Stimulated activated CD4-positive, alpha-beta T cell treated with anti-CD3 and anti-CD28 coated beads, Interleukin-12 subunit alpha, Interleukin-12 subunit beta, amount 100 ng/mL, for 24 hours (primary cell): ENCODE measurements at regions not wholly inside any gene's neighbourhood (a gene's known extent, or its start where the extent isn't known, plus 50 kb on each side); places are given as distances from the start of the nearest gene placed in this dataset.
"Not testable (repeated sequence)": the region's sequence is repeated elsewhere in the genome, so short reads cannot be mapped to it uniquely, and the experiment has no call there.

Source experiments
- DNase-seq, 2 experiments: peaks; one replicate each; pipeline ENCODE4 v3.0.0-alpha.2; 2020; ENCODE audit warnings: low read depth in 2 of 2

DNA sequence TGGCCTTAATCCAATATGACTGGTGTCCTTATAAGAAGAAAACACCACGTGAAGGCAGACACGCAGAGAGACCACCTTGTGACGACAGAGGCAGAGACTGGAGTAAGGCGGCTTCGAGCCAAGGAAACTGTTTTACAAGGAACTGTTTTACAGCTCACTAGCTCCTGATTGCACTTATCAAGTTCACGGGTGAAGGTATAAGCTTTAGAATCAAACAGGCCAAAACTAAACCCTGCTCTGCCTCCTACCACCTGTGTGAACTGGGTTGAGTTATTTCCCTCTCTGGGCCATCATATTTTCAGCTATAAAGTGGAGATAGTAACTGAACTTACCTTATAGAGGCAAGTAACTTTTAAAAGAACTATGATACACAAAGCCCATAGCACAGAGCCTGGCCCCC lies 166.9 kb upstream of the NFIA start:
- DNase-seq = no peak

DNA sequence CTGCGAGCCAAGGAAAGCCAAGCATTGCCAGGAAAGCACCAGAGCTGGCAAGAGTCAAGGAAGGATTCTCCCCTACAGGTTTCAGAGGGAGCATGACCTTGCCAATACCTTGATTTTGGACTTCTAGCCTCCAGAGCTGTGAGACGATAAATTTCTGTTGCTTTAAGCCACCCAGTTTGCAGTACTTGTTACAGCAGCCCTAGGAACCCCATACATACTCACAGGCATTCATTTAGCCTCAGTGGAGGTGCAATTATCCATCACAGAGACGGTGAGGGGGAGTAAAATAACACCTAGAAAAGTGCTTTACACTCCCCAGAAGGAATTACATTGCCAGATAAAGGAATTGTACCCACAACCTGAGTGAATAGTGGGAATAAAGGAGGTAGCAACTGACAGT lies 167.4 kb upstream of the NFIA start:
- no peak for DNase-seq

DNA sequence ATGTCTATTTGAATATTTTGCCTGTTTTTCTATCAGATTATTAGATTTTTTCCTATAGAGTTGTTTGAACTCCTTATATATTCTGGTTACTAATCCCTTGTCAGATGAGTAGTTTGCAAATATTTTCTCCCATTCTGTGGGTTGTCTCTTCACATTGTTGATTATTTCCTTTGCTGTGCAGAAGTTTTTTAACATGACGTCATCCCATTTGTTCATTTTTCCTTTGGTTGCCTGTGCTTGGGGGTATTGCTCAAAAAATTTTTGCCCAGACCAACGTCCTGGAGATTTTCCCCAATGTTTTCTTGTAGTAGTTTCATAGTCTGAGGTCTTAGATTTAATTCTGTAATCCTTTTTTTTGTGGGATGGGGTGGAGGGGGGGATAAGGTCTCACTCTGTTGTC lies 168.7 kb upstream of the NFIA start:
- DNase-seq = not testable (repeated sequence)

DNA sequence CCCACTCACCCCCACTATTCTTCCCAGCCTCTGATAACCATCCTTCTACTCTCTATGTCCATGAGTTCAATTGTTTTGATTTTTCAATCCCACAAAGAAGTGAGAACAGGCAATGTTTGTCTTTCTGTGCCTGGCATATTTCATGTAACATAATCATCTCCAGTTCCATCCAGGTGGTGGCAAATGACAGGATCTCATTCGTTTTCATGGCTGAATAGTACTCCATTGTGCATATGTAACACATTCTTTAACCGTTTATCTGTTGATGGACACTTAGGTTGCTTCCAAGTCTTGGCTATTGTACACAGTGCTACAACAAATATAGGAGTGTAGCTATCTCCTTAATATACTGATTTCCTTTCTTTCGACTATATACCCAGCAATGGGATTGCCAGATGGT lies 169.3 kb upstream of the NFIA start:
- no peak for DNase-seq

DNA sequence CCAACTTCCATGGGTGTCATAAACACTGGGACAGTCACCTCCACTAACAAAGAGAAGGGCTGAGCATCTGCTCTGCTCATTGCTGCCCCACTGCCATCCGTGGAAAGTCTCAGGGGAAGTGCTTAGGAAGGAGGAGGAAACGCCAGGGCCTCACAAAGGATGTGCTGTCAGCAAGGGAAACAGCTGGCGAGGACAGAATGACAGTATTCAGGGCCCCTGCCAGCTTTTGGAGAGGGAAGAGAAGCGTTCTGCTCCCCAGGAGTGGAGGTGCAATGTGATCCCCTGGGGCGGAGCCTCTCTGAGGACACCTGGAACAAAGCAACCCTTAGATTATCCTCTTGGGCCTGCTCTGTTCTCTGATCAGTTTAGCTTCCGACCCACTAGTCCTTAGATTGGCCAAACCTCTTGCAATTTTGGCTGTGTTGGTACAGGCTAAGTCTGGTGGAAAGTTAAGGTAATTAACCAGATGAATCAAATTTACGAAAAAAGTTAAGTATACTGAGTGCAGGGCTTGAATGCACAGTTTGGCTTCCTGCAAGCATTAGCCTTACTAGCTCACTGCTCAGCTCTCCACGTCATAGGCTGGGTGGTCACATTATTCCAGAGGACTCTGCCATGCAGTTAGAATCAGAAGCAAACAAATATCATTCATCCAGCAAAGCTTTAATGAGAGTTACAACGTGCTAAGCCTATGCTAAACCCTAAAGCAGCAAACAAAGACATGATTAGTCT lies 170.2 kb upstream of the NFIA start:
- DNase-seq = no peak

DNA sequence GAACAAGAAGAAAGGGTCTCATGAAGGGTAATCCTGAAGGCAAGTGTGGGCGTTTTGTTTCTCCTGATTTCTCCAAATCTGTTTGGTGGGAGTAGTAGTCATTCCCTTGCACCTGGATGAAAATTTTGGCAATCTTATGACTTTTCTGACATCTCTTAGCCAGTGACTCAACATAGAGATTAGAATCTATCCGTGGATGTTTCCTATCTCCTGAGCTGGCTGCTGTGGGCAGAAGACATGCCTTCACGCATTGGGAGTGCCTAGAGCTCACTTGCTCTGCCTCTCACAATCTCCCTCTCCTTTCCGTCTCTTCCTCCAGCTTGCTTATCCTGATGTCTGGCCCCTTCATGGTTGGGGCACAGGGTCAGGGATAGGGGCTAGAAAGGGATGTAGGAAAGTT lies 174.2 kb upstream of the NFIA start:
- no peak for DNase-seq

DNA sequence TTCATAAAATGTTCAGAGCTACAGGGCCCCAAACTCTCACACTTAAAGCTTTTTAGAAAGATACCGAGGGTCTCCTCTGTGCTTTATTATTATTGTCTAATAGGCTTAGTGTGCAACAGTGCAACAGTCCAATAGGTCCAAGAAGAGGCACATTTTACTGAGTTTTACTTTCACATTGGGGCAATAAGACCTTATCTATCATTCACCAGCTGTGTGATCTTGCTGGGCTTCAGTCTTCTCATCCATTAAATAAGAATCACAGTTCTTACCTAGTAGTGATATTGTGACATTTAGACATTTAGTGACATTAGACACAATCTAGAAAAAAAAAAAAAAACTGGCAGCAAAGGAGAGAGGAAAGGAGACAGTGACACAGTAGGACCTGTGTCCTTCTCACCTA lies 175.8 kb upstream of the NFIA start:
- DNase-seq = no peak

DNA sequence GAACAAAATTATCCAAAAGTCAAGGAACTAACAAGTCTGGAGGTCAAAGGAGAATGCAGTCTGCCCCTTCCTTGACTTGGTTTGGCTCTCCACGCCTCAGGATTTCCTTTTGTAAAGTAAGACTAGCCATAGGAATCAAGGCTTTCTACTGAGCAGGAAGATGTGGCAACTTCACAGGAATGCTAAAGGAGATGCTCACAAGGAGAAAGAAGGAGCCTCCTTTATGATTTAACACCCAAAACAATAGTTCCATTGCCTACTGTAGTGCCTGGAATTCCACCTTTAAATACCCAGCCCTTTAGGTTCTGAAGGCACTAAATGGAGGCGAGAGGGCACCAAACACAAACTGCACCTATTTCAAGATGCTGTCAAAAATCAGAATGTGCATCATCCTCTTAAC lies 176.3 kb upstream of the NFIA start:
- no peak for DNase-seq

DNA sequence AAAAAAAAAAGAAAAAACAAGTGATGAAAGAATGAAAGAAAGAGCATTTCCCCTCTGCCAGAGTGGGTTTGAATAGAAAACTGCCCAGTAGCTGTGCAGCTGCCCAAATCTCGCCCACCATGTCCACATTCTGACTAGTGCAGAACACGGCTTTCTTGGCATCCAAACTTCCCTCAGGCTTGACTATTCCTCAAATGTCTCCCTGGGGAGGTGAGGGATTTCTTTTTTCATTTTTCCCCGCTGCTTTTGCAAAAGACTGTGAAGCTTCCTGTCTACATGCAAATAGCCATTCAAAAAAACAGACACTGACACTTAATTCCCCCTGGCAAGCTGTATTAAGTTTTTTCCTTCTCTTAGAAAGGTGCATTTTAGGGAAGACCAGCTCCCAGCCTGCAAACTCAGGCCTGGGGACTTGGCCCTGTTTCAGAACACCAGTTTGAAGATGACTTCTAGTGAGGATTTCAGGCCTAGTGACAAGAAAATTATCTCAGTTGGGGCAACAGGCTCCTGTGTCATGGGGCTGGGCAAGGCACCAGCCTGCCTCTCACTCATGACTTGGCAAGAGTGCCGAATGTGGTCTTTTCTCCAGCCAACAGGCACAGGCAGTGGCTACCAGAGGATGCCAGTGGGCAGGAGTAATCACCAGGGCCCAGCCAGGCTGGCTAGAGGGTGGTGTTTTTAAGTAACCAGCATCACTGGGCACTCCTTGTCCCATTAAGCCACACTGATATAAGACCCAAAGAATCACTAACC lies 178.1 kb upstream of the NFIA start:
- no peak for DNase-seq

DNA sequence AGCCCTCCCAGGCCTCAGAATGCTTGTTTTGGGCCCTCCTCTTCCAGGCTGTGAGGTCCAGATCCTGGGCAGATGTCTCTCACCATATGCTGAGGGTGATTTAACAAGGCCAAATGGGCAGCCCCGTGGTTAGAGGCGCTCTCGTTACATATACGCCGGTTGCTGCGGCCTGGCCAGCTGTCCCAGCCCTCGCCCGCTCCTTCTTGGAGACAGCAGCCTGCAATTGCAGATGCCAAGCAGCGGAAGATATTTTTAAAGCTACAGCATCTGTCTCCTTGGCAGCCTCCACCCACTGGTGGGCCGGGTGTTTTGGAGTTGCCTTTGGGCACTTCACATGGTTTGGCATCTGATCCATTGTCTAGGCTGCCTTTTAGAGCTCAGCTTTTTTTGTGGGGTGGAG lies 178.8 kb upstream of the NFIA start:
- no peak for DNase-seq

DNA sequence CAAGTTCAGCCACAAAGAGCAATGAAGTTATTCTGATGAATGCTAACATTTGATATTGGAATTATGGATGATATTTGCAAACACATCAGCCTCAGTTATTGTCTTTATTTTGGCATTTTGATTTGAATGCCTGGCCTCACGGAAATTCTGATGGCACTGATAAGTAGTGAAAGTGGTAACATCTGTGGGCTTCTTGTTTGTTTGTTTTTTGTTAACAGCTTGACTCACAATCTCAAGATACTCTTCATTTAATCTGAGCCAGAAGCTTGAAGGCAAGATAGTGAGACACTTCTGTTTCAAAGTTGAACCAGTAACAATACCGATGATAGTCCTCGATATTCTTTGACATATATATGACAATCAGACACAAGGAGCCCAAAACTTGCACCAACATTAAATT lies 182.9 kb upstream of the NFIA start:
- DNase-seq = no peak

DNA sequence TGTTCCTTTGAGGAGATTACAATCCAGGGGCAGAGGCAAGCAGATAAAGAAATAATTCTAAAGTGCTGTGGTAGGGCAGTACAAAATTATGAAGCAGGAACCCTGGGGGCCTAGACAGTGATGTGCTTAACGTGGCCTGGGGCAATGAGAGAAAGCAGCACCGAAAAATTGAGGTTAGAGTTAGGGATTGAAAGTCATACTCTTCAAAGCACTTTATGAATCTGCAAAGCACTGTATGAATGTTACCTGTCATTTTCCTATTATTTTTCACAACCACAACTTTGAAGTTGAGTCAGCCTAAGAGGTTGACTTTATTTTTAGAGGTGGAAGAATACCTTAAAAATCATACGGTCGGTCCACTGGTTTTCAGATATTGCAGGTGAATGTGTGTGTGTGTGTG lies 183.4 kb upstream of the NFIA start:
- peak in 1 of 2 experiments; percentile 4 for DNase-seq

DNA sequence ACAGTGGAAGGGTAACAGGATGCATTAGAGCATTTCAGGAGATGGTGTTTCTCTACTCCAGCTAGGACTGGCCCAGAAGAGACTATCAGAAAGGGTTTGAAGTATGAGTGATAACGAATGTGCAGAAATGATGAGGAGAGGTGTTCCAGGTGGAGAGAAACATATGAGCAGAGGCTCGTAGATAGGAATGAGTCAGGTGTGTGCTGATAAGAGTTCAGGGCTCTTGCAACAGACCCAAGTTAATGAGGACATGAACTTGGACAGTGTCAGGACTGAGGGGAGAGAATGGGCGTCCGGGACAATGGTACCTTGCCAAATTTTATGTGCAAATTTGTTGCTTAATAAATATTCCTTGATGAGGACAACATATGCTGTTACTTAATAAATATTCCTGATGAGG lies 183.9 kb upstream of the NFIA start:
- no peak for DNase-seq

DNA sequence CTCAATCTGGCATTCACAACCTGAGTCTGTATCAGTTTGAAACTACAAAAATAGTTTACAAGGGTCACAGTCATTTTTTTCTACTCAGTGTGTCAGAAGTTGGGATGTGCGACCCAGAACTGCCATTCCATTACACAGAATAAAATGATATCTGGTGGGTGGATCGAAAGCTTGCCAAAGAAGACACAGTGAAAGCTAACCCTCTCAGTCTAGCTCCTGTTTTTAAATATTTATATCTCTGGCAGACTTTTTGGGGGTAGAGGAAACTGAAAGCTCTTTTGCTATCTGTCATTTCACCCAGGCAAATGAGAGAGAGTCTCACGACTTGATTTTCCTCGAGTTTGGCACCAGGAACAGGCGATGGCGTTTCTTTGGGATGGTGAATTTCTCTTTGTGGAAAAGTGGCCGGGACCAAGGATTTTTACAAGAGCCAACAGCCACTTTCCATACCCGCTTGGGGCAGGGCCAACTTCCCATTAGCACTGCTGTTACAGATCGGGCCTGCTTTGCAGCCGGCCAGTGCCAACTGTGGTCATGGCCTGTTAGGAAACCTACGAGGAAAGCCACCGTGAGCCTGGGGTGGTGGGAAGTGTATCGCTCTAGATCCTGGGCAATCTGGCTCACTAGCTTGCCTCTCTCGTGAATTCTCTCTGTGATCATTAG lies 185.5 kb upstream of the NFIA start:
- no peak for DNase-seq

DNA sequence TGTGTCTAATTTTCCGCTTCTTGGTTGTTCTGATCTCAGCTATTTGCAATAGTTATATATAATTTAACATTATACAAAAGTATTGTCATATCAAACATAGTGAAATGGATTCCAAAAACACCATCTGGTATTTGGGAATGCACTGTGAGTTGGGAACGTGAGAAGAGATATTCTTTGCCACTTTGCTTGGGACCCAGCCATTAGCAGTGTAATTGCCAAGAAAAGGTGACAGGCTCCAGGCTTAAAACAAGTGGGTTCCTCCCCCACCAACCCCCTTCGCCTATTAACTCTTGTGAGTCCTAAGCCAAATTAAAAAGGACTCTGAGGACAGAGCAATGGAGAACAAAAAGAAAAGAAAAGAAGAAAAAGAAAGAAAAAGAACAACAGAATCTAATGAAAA lies 186.7 kb upstream of the NFIA start:
- DNase-seq = no peak

DNA sequence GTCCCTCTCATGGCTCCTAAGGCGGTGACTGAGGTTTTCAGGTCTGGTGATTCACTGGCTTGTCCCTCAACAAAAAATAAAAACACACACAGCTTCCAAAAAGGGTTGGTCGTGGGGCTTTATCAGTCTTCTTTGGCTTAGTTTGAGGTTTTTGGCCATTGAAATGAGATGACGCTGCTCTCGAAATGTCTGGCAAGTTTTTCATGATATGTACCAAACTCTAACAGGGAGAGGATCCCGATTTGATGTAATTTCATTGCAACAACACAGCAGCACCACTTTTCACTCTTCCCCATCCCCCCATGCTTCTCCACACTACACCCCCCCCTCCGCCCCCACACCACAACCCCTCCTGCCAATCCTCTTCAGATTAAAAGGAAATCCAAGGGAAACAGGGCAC lies 187.1 kb upstream of the NFIA start:
- no peak for DNase-seq

DNA sequence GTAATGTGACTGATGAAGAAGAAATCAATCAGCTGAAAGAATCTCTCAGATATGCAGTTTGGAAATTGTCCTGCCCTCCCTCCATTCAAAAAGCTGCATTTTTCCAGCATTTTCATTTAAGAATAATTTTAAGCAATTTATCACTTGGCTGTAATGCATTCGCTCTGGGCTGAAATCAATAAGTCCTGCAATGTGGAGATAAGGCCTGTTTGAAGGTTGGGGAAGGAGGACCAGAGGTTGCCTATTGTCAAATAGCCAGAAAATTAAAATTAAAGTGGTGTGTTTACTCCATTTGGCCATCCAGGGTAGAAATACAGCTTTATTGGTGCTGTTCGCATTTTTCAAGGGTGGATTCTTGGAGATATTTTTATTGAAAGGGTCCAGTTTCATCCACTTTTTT lies 187.6 kb upstream of the NFIA start:
- no peak for DNase-seq

DNA sequence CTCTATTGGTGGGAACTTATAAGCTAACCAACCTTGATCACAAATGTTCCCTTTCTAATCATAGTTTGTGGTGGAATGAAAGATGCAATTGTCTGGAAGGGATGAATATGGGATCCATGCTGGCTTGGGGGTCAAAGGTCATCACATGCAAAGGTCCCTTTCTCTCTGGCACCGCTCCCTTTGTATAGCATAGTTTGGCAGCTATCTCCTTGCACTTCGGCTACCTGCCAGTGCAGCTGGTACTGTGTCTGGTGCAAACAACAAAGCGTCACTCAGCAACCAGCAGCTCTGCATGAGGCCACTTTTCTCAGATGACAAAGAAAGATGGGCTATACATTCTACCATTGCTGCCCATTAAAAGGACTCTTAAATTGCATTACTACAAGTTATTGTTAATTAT lies 188.2 kb upstream of the NFIA start:
- DNase-seq = no peak

DNA sequence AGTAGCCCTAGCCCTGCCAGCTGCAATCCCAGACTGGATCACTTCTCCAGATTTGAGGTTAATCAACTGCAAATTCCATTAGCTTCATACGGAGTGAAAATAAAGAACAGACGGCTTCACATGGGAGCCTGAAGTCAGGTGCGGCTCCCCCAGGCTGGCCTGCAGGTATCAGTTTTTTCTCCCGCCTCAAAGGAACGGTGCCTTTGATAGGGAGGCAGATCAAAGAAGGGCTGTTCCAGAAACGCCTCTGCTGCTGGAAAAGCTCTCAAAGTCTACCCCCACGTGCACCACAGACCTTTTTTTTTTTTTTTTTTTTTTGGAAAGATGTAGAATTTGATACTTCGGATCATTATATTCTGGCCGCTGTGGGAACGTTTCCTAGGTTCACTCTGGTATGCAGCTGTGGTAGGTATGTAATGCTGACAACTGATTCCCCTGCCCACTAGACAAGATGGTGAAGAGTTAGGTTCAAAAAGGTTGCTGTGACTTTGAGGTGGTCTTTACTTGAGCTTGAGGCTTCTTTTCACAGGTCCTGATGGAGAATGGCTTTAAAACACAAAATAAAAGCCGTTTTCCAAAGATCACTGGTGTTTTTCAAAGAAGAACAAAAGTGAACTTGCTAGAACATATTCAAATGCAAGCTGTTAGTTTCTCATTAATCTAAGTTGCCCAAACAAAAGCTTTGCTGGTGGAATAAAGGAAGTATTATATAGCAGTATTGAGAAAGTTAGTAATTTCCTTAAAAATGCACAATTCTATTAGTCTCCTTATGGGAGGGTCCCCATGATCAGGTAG lies 189.0 kb upstream of the NFIA start:
- no peak for DNase-seq

DNA sequence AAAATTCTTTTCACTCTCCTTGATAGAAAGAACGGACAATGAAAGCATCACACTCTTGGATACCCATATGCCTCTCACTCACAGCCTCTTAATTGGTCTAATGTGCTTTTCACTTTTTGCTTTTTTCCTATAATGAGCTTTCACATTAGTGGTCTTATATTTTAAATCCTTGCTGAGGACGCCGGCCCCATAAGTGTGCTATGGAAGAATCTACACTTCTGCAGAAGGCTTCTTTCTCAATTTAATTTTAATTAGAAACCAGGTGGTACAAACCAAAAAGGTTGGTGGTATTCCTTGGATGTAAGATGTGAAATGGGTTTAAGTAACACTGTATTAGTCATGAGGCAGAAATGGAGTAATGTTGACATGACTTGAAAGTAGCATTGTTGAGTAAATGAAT lies 190.6 kb upstream of the NFIA start:
- DNase-seq = no peak

DNA sequence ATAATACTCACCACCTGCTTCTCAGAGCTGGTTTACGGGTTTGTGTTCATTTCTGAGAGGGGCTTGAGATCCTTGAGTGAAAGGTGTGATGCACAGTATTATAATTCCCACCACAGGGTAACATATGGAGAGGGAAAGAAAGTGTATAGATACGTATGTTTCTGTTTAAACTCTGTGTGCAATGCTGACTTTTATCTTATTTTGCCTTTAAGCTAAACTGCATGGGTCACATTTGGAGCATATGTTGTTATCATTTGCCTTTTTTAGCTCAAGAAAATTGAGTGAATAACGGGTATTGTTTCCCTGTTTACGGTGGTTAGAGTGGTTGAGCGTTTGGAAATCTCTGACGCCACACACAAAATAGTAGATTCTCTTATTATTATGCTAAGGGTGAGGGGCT lies 191.1 kb upstream of the NFIA start:
- DNase-seq = no peak

DNA sequence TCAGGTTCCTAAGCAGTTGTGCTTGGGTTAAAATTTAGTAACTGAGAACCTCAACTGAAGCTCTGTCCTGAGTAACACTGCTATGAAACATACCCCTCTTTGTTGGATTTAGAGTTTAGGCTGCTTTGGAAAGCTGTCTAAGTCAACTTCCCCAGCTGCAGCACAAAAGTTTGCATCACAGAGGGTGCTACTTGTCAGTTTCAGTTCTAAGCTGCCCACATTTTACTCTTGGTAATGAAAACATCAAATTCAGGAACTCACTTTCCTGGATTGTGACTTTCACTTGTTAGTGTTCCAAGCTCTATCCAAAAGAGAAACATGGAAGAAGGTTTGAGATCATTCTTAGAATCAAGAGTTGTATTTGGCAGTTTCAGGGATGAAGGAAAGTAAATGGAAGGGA lies 191.7 kb upstream of the NFIA start:
- no peak for DNase-seq
